AG09309 (cell line): ENCODE measurements at regions not wholly inside any gene's neighbourhood (a gene's known extent, or its start where the extent isn't known, plus 50 kb on each side); places are given as distances from the start of the nearest gene placed in this dataset.

Experiments
- DNase-seq: peaks from one replicate; pipeline ENCODE4 v3.0.0-alpha.2; 2010; ENCODE audit warnings: low read depth
- H3K4me3 ChIP-seq: 2 replicates; pipeline ENCODE4 v1.5.1; 2011; ENCODE audit warnings: mild to moderate bottlenecking, low read depth, low read length, moderate library complexity; ENCODE audit not compliant: control insufficient read depth
- TF ChIP-seq, protein P1 (sequence below): IDR thresholded peaks from 2 replicates; pipeline ENCODE4 v1.5.1; 2011; ENCODE audit warnings: mild to moderate bottlenecking, low read depth, low read length, inconsistent platforms; ENCODE audit not compliant: insufficient read depth, control insufficient read depth; ENCODE audit errors: missing control alignments

DNA sequence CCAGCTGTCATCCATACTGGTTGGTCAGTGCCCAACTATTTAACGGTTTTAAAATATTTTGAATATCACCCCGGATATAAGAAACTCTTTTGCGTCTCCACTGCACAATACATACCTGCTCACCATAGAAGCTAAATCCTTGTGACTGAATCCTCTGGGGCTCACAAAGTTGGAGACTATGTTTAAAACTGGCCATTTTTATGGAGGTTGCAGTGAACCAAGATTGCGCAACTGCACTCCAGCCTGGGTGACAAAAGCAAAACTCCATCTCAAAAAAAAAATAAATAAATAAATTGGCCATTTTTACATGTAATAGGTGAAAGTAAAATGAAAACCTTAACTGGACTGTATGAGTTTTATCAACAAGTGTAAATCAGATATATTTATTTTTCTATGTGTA, 55.6 kb upstream of the TMEM17 start:
- no peak for DNase-seq
- TF ChIP-seq, protein P1, sequence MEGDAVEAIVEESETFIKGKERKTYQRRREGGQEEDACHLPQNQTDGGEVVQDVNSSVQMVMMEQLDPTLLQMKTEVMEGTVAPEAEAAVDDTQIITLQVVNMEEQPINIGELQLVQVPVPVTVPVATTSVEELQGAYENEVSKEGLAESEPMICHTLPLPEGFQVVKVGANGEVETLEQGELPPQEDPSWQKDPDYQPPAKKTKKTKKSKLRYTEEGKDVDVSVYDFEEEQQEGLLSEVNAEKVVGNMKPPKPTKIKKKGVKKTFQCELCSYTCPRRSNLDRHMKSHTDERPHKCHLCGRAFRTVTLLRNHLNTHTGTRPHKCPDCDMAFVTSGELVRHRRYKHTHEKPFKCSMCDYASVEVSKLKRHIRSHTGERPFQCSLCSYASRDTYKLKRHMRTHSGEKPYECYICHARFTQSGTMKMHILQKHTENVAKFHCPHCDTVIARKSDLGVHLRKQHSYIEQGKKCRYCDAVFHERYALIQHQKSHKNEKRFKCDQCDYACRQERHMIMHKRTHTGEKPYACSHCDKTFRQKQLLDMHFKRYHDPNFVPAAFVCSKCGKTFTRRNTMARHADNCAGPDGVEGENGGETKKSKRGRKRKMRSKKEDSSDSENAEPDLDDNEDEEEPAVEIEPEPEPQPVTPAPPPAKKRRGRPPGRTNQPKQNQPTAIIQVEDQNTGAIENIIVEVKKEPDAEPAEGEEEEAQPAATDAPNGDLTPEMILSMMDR = no peak
- no peak overlapping the region for H3K4me3 ChIP-seq

DNA sequence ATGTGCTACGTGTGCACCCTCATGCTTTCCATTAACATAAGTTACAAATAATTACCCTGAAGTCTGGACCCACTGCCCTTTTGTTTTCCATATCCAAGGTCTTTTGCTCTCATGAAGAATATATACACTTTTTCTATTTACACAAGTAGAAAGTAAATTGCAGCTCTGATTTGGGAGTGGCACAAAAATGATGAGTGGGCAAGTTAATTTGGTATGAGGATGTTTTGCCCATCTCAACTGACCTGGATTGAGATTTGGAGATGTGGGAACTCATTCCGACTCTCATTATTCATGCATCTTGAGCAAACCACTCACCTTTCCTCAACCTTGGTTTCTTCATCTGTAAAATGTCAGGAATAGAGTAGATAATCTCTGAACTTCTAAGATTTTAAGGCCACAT, 53.6 kb upstream of the TMEM17 start:
- TF ChIP-seq, protein P1 = no peak
- no peak overlapping the region for H3K4me3 ChIP-seq

DNA sequence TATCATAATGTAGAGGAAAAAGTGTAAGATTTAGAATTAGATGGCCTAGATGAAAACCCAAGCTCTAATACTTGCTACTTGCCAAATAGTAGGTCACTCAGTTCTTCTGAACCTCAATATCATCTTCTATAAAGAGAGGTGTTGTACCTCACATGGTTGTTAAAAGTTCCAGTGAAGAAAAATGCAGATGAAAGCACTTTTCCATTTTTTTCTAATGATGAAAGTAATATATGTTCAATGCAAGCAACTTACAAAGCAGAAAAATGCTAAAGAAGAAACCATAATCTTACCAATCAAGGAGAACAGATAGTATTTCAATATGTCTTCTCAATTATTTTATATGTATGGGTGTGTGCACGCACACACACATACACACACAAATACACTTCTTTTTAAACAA, 52.7 kb upstream of the TMEM17 start:
- no peak for DNase-seq
- TF ChIP-seq, protein P1 = no peak
- no peak overlapping the region for H3K4me3 ChIP-seq

More for the DNA sequence above, 53.6 kb upstream of the TMEM17 start:
- no peak for DNase-seq

DNA sequence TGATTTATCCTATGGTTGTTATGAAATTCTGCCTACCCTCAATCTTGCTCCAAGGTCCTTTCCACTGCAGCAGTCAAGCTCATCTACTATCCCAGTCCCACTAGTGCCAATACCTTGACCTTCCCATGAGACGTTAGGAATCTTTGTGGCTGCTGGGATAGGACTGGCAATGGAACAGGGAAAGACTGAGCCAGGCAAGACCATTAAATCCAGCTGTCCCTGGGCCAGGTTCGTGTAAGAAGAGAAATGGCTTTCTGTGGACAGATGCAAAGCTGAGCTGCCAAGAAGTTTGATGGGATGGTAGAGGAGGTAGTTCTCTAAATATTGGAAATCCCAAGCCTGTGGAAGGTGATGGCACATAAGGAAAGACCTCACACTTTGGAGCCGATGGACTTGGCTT, 50.1 kb upstream of the TMEM17 start:
- no peak for DNase-seq
- TF ChIP-seq, protein P1 = no peak
- no peak overlapping the region for H3K4me3 ChIP-seq
